ENCODE measurements at regions not wholly inside any gene's neighbourhood (a gene's known extent, or its start where the extent isn't known, plus 50 kb on each side); places are given as distances from the start of the nearest gene placed in this dataset.
"Not testable (repeated sequence)": the region's sequence is repeated elsewhere in the genome, so short reads cannot be mapped to it uniquely, and the experiment has no call there.

- in situ Hi-C loops (cut with HindIII; ENCODE audit: low pct_ligation_motif_present, low pct_unique_long_range_greater_than_20kb, low sequenced_read_pairs): no loop called here
These were observed 529.7 kb upstream of the BOD1L1 start for GRCh38 chr4:14157262-14157661.

DNA sequence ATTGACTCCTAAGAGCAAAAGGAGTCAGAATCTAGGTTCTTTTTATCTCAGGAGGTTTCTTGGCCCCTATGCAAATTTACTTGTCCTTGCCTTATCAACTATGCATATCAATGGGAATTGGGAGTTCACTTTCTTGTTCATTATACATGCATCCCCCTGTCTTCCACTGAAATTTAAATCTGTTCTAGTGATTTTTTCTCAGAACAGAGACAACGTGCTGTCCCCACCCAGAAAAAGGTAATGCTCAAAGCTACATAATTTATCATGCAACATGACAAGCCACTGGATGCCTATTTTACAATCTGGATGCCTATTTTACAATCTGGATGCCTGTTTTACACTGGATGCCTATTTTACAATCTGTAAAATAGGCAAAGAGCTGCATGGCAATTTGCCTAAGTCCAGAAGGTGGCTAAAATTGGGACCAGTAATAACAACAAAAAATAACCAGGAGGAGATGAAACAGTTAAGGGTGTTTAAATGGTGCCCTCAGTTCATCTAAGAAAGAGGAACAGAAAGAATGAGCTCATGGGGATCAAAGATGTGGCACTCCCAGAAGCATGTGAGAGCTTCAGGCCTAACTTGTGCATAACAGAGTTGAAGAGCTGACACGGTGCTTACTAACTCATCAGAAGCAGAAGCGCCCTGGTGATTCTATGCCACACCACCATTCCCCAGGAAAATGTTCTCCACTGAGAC is 537.8 kb upstream of the BOD1L1 start:
- in situ Hi-C loops (cut with HindIII; ENCODE audit: low pct_ligation_motif_present, low pct_unique_long_range_greater_than_20kb, low sequenced_read_pairs): no loop called here
- no peak for DNase-seq

More at GRCh38 chr4:14157262-14157661, 529.7 kb upstream of the BOD1L1 start:
- DNase-seq: no peak

DNA sequence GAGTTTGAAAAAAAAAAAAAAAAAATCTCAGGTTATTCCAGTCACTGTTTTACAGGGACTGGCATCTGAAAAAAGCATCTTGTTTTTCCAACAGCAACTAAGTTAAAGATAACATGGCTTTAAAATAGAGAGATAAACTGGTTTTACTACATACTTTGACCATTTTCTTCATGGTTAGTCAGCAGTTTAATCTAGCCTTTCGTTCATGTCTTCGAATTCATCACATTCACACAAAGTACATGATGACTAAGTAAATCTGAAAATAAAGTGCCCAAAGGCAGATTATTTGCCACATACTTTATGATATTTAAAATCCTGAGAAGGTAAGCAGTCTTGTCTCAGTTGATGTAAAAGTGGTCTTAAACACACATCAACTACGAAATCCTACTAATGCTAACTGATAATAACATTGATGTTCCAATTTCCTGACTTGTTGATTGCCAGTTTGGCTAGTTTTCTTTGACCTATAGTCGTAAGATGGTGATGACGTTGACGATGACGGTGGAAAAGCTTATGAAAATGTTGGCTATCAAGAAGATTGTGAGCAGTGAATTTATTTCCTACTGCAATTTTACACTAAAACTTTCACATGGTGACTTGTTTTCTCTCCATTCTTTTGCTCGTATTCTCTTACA is 540.5 kb upstream of the BOD1L1 start:
- in situ Hi-C loops (cut with HindIII; ENCODE audit: low pct_ligation_motif_present, low pct_unique_long_range_greater_than_20kb, low sequenced_read_pairs): no loop called here
- DNase-seq: no peak

- DNase-seq: peak; percentile 85
- in situ Hi-C loops (cut with HindIII; ENCODE audit: low pct_ligation_motif_present, low pct_unique_long_range_greater_than_20kb, low sequenced_read_pairs): no loop called here
These were observed 541.4 kb upstream of the BOD1L1 start for GRCh38 chr4:14168919-14169318.

GRCh38 chr4:14169460-14169859 is 541.9 kb upstream of the BOD1L1 start:
- no peak for DNase-seq
- in situ Hi-C loops (cut with HindIII; ENCODE audit: low pct_ligation_motif_present, low pct_unique_long_range_greater_than_20kb, low sequenced_read_pairs): no loop called here

GRCh38 chr4:14169940-14170339 is 542.4 kb upstream of the BOD1L1 start:
- DNase-seq; in situ Hi-C loops (cut with HindIII; ENCODE audit: low pct_ligation_motif_present, low pct_unique_long_range_greater_than_20kb, low sequenced_read_pairs): not testable (repeated sequence)

- in situ Hi-C loops (cut with HindIII; ENCODE audit: low pct_ligation_motif_present, low pct_unique_long_range_greater_than_20kb, low sequenced_read_pairs): no loop called here
- DNase-seq: no peak
These were observed 549.1 kb upstream of the BOD1L1 start for GRCh38 chr4:14176613-14177012.

DNA sequence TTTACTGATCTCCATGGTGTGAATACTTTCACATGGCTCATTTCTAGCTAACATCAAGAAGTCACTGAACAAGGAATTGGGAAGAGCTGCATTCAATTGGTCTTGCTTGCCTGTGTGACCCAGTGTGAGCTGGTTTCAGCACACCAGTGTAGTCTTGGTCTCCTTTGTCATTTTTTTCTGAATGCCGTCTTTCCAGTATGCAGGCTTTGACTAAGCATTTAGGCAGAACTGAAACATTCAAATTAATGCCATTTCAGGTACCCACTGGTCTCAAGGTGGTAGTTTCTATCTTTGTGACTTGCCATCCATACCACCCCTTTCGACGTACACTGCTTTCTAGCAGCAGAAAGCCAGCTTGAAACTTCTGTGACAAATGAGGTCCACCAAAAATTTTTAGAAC is 550.5 kb upstream of the BOD1L1 start:
- in situ Hi-C loops (cut with HindIII; ENCODE audit: low pct_ligation_motif_present, low pct_unique_long_range_greater_than_20kb, low sequenced_read_pairs): no loop called here
- DNase-seq: no peak

DNA sequence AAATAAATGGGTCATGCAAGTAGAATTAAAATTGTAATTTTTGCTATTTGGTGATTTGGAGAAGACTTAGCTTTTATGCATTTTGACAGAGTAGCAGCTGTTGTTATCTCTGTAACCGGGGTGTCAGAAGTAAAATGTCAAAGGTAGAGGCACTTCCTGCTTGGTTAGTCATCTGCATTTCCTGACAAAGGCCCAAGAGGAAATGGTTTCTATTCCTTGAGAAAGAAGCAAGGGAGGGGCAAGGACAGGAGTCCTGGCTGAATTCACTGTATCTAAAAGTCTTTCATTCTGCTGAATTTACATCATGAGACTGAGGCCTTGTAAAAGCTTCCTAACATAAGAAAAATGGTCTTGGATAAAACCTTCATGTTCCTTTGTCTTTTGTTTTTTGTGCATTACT is 550.9 kb upstream of the BOD1L1 start:
- in situ Hi-C loops (cut with HindIII; ENCODE audit: low pct_ligation_motif_present, low pct_unique_long_range_greater_than_20kb, low sequenced_read_pairs): no loop called here
- DNase-seq: peak; percentile 14

DNA sequence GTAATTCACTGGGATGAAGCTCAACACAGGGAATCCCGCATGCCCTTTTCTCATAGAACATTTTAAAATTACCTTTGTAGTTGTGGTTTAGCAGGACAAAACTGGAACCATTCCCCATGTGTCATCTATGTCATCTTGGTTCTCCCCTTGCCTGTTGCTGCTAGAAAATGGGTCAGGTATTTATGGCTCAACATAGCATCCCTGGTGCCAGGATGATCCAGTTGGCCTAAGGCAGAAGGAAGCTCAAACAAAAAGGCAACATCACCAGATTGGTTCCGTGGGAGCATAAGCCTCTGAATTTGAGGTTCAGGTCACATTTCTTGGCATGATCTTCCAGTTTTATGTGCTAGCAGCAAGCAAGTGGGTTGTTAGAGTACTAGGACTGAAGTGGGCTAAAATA is 552.6 kb upstream of the BOD1L1 start:
- in situ Hi-C loops (cut with HindIII; ENCODE audit: low pct_ligation_motif_present, low pct_unique_long_range_greater_than_20kb, low sequenced_read_pairs): no loop called here
- DNase-seq: no peak

- in situ Hi-C loops (cut with HindIII; ENCODE audit: low pct_ligation_motif_present, low pct_unique_long_range_greater_than_20kb, low sequenced_read_pairs): no loop called here
- no peak for DNase-seq
These were observed 553.6 kb upstream of the BOD1L1 start for GRCh38 chr4:14180983-14181601.

DNA sequence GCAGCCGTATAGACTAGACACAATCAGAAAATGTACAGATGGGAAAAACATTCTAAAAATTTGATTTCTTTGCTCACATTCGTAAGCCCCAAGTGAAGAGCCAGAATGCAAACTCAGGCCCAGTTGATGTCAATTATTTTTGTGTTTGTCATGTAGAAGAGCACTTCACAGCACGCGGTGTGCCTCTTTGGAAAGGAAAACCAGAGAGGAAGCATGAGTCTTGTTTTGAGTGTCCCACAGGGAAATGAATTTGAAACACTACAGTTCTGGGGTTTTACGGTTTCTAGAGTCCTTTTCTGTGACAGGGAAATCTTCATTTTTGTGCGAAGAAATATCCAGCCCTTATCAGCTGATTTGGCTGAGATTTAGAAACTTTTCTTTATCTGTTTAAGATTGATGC is 554.6 kb upstream of the BOD1L1 start:
- in situ Hi-C loops (cut with HindIII; ENCODE audit: low pct_ligation_motif_present, low pct_unique_long_range_greater_than_20kb, low sequenced_read_pairs): no loop called here
- DNase-seq: no peak

- no peak for DNase-seq
- in situ Hi-C loops (cut with HindIII; ENCODE audit: low pct_ligation_motif_present, low pct_unique_long_range_greater_than_20kb, low sequenced_read_pairs): no loop called here
These were observed 556.7 kb upstream of the BOD1L1 start for GRCh38 chr4:14184265-14184664.

GRCh38 chr4:14184767-14185166 is 557.2 kb upstream of the BOD1L1 start:
- in situ Hi-C loops (cut with HindIII; ENCODE audit: low pct_ligation_motif_present, low pct_unique_long_range_greater_than_20kb, low sequenced_read_pairs): no loop called here
- DNase-seq: no peak

GRCh38 chr4:14188214-14188613 is 560.7 kb upstream of the BOD1L1 start:
- in situ Hi-C loops (cut with HindIII; ENCODE audit: low pct_ligation_motif_present, low pct_unique_long_range_greater_than_20kb, low sequenced_read_pairs): no loop called here
- DNase-seq: no peak

GRCh38 chr4:14193601-14194000 is 566.1 kb upstream of the BOD1L1 start:
- in situ Hi-C loops (cut with HindIII; ENCODE audit: low pct_ligation_motif_present, low pct_unique_long_range_greater_than_20kb, low sequenced_read_pairs): no loop called here

DNA sequence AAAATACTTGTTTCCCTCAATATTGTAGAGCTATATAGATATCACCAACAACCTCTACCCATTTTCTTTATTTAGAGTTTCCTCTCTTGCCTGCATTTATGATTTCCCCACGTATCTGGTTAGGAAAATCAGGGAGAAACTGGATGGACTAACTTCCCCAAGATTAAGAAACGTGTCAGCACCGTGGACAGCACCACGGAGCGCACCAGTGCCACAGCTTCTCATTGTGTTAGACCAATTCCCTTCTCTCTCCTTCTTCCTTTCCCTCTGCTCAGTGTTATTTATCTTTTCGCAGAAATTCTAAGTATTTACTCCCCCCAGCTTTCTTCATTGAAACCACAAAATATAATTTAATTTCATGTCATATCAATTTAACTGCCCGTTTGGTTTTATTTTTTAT is 568.6 kb upstream of the BOD1L1 start:
- in situ Hi-C loops (cut with HindIII; ENCODE audit: low pct_ligation_motif_present, low pct_unique_long_range_greater_than_20kb, low sequenced_read_pairs): no loop called here

More at GRCh38 chr4:14193601-14194000, 566.1 kb upstream of the BOD1L1 start:
- DNase-seq: no peak

GRCh38 chr4:14215116-14215770 is 587.7 kb upstream of the BOD1L1 start:
- in situ Hi-C loops (cut with HindIII; ENCODE audit: low pct_ligation_motif_present, low pct_unique_long_range_greater_than_20kb, low sequenced_read_pairs): no loop called here
- no peak for DNase-seq

More for the DNA sequence above, 568.6 kb upstream of the BOD1L1 start:
- DNase-seq: peak; percentile 58

DNA sequence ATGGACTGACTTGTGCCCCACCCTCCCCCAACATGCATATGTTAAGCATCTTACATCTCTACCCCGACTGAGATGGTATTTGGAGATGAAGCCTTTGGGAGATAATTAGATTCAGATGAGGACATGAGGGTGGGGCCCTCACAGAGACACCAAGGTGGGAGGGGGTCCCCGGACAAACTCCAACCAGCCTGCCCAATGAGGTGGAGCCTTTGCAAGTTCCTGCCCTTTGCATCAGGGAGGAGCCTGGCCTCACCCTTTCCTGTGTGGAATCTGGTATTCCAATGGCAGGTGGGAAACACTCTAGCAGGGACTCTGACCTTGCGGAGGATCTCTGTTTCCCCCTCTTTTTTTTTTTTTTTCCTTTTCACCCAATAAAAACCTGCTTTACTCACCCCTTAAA is 589.9 kb upstream of the BOD1L1 start:
- DNase-seq: no peak
- in situ Hi-C loops (cut with HindIII; ENCODE audit: low pct_ligation_motif_present, low pct_unique_long_range_greater_than_20kb, low sequenced_read_pairs): no loop called here

Measured in ACHN (cell line).